Esophagus squamous epithelium (tissue), 4 donors: ENCODE measurements at regions not wholly inside any gene's neighbourhood (a gene's known extent, or its start where the extent isn't known, plus 50 kb on each side); places are given as distances from the start of the nearest gene placed in this dataset.

Experiments
- POLR2A ChIP-seq, 4 donors: fragments of 450-650 bp; IDR thresholded peaks; one replicate each; pipeline ENCODE4 v1.6.1; 2017; ENCODE audit warnings: antibody characterized with exemption in 4 of 4, mild to moderate bottlenecking in 4 of 4, moderate library complexity in 3 of 4
- TF ChIP-seq, protein P1 (sequence below), 6 experiments: fragments of 450-650 bp in 4 of 6; fragments of 200-600 bp in 2 of 6; sonication (generic) in 2 of 6; IDR thresholded peaks; one replicate each; pipeline ENCODE4 v1.5.1; 2016 to 2019; ENCODE audit warnings: antibody characterized with exemption in 6 of 6, mild to moderate bottlenecking in 4 of 6, moderate library complexity in 4 of 6

DNA sequence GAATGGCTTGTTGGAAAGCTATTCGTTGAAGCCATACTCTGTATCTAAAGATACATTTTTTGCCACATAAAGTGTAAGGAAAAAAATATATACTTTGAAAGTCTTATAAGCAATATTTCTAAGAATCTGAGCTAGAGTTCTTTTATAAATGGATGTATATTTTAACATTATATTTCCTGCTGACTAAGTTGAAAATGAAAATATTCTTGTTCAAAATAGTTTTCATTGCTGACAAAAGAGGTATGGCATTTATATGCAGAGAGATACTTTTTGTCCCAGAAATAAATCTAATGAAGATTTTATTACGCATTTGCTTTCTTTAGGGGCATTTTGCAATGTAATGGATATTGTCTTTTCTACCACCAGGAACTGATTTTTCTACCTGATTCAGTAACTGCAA is 834.9 kb downstream of the LRFN5 start:
- no peak for TF ChIP-seq POLR2A (IDR thresholded peaks at IDR 0.05)
- TF ChIP-seq, protein P1, sequence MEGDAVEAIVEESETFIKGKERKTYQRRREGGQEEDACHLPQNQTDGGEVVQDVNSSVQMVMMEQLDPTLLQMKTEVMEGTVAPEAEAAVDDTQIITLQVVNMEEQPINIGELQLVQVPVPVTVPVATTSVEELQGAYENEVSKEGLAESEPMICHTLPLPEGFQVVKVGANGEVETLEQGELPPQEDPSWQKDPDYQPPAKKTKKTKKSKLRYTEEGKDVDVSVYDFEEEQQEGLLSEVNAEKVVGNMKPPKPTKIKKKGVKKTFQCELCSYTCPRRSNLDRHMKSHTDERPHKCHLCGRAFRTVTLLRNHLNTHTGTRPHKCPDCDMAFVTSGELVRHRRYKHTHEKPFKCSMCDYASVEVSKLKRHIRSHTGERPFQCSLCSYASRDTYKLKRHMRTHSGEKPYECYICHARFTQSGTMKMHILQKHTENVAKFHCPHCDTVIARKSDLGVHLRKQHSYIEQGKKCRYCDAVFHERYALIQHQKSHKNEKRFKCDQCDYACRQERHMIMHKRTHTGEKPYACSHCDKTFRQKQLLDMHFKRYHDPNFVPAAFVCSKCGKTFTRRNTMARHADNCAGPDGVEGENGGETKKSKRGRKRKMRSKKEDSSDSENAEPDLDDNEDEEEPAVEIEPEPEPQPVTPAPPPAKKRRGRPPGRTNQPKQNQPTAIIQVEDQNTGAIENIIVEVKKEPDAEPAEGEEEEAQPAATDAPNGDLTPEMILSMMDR (IDR thresholded peaks at IDR 0.05), result no peak
